GM19351 (cell line): ENCODE measurements at regions not wholly inside any gene's neighbourhood (a gene's known extent, or its start where the extent isn't known, plus 50 kb on each side); places are given as distances from the start of the nearest gene placed in this dataset.

Experiments
- ATAC-seq: cut with Tn5 transposase; IDR thresholded peaks from one replicate; pipeline ENCODE4 v1.9.1; 2021; ENCODE audit warnings: mild to moderate bottlenecking, moderate library complexity; ENCODE audit not compliant: unreplicated experiment

DNA sequence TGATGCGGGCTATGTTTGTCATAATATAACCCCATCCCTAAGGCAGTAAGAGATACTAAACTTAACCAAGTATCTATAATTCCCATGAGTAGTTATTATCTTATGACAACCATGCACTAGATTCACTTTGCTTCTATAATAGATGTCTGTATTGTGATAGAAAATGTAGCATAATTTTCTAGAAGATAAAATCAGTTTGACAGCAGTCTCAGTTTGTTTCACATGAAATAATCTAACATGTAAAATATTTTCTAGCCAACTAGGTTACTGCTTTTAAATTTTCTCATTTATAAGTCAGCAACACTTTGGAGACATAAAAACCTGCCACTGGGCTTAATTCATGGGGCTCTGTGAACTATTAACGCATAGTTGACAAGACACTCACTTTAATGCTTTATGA lies 1410.7 kb upstream of the ATXN8OS start:
- no peak for ATAC-seq

DNA sequence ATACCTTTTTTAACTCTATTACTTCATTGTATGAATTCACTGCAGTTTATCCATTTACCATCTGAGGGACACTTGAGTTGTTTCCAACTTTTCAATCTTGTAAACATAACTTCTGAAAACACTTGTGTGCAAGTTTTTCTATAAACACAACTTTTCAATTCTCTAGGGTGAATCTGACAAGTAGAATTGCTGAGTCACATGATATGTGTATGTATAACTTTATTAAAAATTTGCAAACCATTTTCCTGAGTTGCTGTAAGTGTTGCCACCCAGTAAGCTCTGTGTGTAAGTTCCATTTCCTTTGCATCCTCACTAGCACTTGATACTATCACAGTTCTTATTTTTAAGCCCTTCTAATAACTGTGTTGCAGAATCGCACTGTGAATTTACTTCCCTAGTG lies 1415.6 kb upstream of the ATXN8OS start:
- ATAC-seq = no peak

GRCh38 chr13:68690567-68690966 lies 1417.1 kb upstream of the ATXN8OS start:
- no peak for ATAC-seq

DNA sequence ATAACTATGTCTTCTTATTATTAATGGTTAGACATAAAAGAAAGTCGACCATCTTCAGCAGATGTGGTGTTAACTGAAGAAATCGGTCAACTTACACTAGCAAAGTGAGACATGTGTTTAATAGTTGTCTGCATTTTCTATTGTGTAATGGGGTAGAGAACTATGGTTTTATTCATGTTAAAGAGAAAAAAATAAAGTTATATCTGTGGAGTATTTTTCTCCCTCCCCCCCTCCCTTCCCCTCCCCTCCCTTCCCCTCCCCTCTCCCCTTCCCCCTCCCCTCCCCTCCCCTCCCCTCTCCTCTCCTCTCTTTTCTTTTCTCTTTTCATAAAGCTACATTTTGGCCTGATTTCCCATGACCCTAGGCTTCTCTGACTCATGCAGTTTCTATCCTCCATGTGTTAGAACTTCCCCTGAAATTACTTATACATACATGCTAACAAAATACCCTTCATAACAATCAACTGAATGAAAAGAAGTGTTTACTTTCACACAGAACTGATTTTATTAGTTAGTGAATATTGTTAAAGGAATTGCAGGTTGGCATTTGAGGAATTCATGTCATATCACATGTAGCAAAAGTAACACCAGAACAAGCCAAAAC lies 1431.0 kb upstream of the ATXN8OS start:
- ATAC-seq = no peak

DNA sequence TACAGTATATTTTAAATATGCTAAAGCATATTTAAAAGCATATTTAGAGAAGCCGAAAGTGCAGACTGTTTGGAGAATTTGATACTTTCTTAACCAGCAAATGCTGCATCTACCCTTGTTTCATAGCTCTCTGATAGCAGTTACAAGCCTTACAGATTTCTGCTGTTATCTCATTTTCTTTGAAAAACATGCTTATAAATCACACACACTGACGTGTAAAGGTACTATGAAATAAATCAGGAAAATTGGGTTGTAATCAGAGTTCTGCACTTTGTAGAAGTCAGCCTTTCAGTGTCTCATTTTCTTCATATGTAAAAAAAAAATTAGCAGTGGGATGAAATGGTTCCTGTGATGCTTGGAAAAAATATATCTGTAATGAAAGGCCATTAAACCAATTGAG lies 1432.4 kb upstream of the ATXN8OS start:
- no peak for ATAC-seq

DNA sequence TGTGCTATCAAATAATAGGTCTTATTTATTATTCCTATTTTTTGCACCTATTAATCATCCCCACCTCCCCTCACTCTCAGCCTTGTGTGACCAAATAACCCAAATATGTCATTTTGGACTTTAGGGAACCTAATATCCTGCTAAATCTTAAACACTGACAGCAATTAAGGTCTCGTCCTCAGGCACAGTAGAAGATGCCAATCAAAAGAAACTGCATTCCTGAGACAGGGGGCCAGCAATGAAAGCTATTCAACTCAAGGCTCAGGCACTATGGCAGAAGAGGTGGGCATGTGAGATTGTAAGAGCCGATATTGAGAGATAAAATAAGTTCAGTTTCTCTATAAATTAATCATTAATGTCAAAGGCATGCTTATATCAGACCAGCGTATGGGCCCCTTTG lies 1437.7 kb upstream of the PCDH9 start:
- ATAC-seq = no peak

DNA sequence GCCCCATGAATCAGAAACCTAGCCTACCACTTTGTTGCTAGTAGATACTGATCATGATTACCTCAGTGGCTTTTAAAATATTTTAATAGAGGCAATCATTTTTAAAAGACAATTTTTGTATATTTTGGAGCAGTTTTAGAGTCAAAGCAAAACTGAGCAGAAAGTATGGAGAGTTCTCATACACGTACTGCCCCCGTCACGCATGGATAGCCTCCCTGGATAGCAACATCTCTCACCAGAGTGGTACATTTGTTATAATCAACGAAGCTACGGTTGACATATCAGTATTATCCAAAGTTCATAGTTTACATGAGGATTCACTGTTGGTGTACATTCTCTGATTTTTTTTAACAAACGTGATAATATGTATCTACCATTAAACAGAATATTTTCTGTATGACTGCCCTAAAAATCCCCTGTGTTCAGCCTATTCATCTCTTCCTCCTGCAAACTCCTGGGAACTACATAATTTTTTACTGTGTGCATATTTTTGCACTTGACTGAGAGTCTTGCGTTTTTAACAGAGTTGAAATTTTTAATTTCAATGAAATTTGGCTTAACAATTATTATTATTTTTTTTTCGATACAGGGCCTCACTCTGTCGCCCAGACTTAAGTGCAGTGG lies 1436.8 kb upstream of the PCDH9 start:
- ATAC-seq = peak; percentile 50

- no peak for ATAC-seq
These were observed 1415.7 kb upstream of the PCDH9 start for GRCh38 chr13:68645814-68646213.

DNA sequence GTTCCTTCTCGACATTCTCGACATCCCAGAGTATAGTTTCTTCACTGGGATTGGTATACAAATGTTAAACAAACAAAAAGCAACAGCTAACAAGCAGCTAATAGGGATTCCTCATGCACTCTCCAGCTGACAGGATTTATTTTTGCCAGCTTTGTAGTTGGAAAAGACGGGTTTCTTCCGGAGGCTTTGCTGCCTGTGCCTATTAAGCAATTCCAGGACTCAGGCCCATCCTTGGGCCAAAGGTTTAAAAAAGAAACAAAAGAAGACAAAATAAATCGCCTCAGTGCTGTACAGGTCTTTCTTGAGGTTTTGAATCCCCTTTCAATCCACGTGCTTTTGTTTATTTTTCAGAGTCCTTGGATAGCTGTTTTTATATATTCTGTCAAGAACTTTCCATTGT lies 1414.5 kb upstream of the PCDH9 start:
- ATAC-seq = no peak

DNA sequence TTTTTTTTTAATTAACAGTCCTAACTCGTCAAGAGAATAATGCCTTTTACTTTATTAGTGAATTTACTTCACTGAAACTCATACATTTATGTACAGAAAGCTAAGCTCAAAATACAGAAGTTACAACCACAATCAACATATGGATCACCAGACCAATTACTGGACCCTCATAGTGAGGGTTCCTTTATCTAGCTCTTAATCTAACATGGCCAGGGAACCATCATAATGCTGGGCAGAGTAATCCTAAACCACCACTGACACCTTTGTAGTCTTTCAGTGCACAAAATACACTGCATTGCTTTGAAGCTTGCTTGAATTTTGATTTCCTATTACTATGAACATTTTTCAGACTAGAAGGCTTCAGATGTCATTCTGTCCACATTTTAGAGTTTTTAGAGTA lies 1406.6 kb upstream of the PCDH9 start:
- ATAC-seq = no peak

DNA sequence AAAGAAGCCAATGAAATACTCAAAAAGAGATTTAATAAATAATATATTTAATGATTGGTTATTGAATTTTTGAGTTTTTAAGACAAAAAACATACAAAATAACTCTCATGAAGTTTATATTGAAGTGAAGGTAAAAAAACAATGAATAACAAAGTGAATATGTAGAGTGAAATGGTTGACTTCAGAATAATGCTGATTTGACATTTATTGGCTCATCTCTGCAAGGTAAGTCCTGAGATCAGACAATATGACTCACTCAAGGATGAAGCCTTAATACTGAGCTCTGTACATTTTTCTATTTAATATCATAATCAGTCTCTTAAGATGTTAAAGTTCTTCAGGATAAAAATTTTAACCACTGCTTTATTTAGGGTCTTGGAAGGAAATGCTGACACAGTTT lies 1398.9 kb upstream of the PCDH9 start:
- no peak for ATAC-seq

GRCh38 chr13:68627379-68627778 lies 1397.2 kb upstream of the PCDH9 start:
- ATAC-seq = no peak

GRCh38 chr13:68616600-68617222 lies 1386.6 kb upstream of the PCDH9 start:
- no peak for ATAC-seq

GRCh38 chr13:68609661-68610060 lies 1379.5 kb upstream of the PCDH9 start:
- no peak for ATAC-seq

GRCh38 chr13:68608147-68608546 lies 1378.0 kb upstream of the PCDH9 start:
- ATAC-seq = no peak

DNA sequence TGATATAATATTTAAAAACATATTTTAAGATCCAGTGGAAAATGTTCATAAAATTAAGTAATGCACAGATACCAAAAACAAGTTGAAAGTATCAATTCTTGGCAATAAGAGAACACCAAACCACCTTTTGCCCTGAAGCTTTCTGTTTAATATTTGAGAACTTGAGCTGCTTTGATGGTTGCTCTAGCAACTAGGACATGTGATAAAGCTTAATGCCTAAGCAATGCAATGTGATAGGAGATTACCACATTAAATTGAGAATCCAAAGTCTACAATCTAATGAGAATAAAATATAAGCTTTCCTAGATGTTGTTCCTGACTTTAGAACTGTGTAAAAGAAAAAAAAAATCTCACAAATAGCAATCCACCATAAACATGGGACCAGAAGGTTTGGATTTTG lies 1367.5 kb upstream of the PCDH9 start:
- no peak for ATAC-seq

DNA sequence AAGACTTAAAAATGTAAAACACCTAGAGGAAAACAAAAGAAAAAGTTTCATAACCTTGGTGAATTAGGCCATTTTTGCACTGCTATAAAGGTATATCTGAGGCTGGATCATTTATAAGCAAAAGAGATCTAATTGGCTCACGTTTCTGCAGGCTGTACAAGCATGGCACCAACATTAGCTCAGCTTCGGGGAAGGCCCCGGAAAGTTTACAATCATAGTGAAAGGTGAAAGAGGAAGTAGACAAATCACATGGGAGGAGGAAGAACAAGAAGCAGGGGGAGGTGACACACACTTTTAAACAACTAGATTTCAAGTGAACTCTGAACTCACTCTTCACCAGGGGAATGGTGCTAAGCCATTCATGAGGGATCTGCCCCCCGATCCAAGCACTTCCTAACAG lies 1358.5 kb upstream of the PCDH9 start:
- ATAC-seq = peak; percentile 100

DNA sequence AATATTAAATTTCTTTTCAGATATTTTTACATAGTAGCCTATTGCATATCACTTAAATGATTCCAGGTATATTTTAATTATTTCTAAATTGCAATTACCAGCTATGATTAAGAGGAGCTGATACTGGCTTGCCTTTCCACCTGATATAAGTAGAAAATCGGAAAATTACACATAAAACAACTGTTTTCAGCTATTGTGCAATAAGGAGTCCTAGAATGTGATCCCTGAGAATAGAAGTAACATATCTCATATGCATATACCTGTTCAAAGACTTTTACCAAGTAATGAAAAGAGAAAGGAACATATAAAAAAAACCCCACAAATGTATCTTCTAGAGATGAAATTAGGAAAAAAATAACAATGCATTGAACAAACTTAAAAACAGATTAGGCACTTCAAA lies 1354.6 kb upstream of the PCDH9 start:
- ATAC-seq = no peak

- no peak for ATAC-seq
These were observed 1343.9 kb upstream of the PCDH9 start for GRCh38 chr13:68574053-68574452.

DNA sequence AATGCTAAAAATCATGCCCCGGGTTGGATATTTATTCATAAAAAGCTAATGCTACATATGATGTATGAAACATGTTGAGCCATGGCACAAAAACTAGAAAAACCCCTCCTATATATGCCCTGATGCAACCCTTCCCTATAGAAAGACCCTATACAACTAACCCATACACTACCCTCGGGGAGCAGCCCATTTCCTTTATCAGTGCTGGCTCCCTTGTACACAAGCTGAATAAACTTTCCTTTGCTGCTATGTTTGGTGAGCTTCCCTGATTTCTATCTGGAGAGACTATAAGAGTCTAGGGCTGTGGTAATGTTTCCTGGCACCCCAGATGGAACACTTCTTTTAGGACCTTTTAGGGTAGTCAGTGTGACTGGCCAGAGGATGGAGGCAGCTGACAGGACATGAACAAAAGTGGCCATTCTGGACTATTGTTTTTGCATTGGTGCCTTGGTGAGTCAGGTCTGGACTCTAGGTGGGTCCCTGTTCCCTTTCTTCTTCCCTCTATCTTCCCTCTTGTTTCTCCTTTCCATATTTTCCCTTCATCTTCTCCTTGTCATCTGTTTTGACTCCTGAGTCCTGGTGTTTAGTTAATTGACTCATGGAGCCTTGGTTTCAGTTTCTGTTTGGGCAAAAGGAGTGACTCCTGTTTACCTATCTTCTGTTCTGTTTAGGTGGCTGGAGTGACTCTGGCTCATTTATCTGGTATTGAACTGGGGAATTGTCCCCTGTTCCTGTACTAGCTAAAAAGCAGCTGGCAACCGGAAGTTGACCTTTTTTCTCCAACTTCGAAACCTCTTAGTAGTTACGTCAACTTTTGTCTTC lies 1321.8 kb upstream of the PCDH9 start:
- ATAC-seq = no peak

GRCh38 chr13:68550330-68550729 lies 1320.2 kb upstream of the PCDH9 start:
- ATAC-seq = no peak

DNA sequence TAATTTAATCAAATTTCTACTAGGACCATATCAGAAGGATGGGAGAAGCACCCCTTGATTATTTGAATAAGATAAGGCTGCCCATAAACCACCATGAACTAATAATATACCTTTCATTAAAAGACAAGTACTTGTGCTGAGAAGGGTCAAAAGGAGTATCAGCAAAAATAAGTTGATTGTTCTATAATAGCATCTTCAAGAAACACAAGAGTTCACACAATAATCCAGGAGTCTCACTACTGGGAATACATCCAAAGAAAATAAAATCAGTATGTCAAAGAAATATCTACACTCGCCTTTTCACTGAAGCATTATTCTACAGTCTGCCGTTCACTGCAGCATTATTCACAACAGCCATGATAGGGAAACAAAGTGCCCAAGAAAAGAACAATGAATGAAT lies 1310.1 kb upstream of the PCDH9 start:
- no peak for ATAC-seq
